ENCODE measurements at regions not wholly inside any gene's neighbourhood (a gene's known extent, or its start where the extent isn't known, plus 50 kb on each side); places are given as distances from the start of the nearest gene placed in this dataset.
"Not testable (repeated sequence)": the region's sequence is repeated elsewhere in the genome, so short reads cannot be mapped to it uniquely, and the experiment has no call there.

- not testable (repeated sequence) for H3K27ac ChIP-seq (ENCODE audit: low read length); H3K4me1 ChIP-seq (ENCODE audit: control insufficient read depth, insufficient read depth, low read length); H3K27me3 ChIP-seq (ENCODE audit: control insufficient read depth, insufficient read depth, low read length); H3K4me3 ChIP-seq (ENCODE audit: low read length); DNase-seq; H3K36me3 ChIP-seq (ENCODE audit: control insufficient read depth, insufficient read depth, low read length); H3K9me3 ChIP-seq (ENCODE audit: control insufficient read depth, low read depth, low read length)
- no CpG with 5 or more reads among the region's 14 CpGs for WGBS (ENCODE audit: insufficient coverage, low lambda C conversion rate)
These were observed 170.7 kb downstream of the UNC5CL start for GRCh38 chr6:40868089-40868865.

GRCh38 chr6:40867527-40867926 lies 171.5 kb downstream of the UNC5CL start:
- not testable (repeated sequence) for H3K9me3 ChIP-seq (ENCODE audit: control insufficient read depth, low read depth, low read length)

GRCh38 chr6:40865259-40865658 lies 173.8 kb downstream of the UNC5CL start:
- H3K4me3 ChIP-seq (ENCODE audit: low read length); H3K4me1 ChIP-seq (ENCODE audit: control insufficient read depth, insufficient read depth, low read length); H3K27ac ChIP-seq (ENCODE audit: low read length); H3K36me3 ChIP-seq (ENCODE audit: control insufficient read depth, insufficient read depth, low read length); H3K9me3 ChIP-seq (ENCODE audit: control insufficient read depth, low read depth, low read length); DNase-seq; H3K27me3 ChIP-seq (ENCODE audit: control insufficient read depth, insufficient read depth, low read length): not testable (repeated sequence)
- WGBS (ENCODE audit: insufficient coverage, low lambda C conversion rate), result no CpG with 5 or more reads among the region's 2 CpGs

More at GRCh38 chr6:40867527-40867926, 171.5 kb downstream of the UNC5CL start:
- DNase-seq; H3K36me3 ChIP-seq (ENCODE audit: control insufficient read depth, insufficient read depth, low read length); H3K4me1 ChIP-seq (ENCODE audit: control insufficient read depth, insufficient read depth, low read length); H3K27ac ChIP-seq (ENCODE audit: low read length); H3K27me3 ChIP-seq (ENCODE audit: control insufficient read depth, insufficient read depth, low read length); H3K4me3 ChIP-seq (ENCODE audit: low read length): not testable (repeated sequence)
- no CpG with 5 or more reads among the region's 9 CpGs for WGBS (ENCODE audit: insufficient coverage, low lambda C conversion rate)

GRCh38 chr6:40860443-40860842 lies 178.6 kb downstream of the UNC5CL start:
- Histone ChIP-seq H3K9me3 (ENCODE audit: control insufficient read depth, low read depth, low read length) (no peaks in the 10 kb centered on the region), H3K36me3 (ENCODE audit: control insufficient read depth, insufficient read depth, low read length) (no peaks in the 10 kb centered on the region), H3K27me3 (ENCODE audit: control insufficient read depth, insufficient read depth, low read length) (no peaks in the 10 kb centered on the region), H3K27ac (ENCODE audit: low read length) (no peak overlapping the region), H3K4me3 (ENCODE audit: low read length) (no peak overlapping the region), H3K4me1 (ENCODE audit: control insufficient read depth, insufficient read depth, low read length) (no peaks in the 10 kb centered on the region)
- DNase-seq, result no peak
- WGBS (ENCODE audit: insufficient coverage, low lambda C conversion rate), result 100% methylated on average over 1 of the region's 2 CpGs

- Histone ChIP-seq H3K9me3 (ENCODE audit: control insufficient read depth, low read depth, low read length) (no peaks in the 10 kb centered on the region), H3K4me1 (ENCODE audit: control insufficient read depth, insufficient read depth, low read length) (no peaks in the 10 kb centered on the region), H3K4me3 (ENCODE audit: low read length) (no peak overlapping the region), H3K27me3 (ENCODE audit: control insufficient read depth, insufficient read depth, low read length) (no peaks in the 10 kb centered on the region), H3K27ac (ENCODE audit: low read length) (no peak overlapping the region), H3K36me3 (ENCODE audit: control insufficient read depth, insufficient read depth, low read length) (no peaks in the 10 kb centered on the region)
- DNase-seq, result no peak
- WGBS (ENCODE audit: insufficient coverage, low lambda C conversion rate), result 100% methylated on average over 1 of the region's 2 CpGs
These were observed 182.8 kb downstream of the UNC5CL start for GRCh38 chr6:40856271-40856670.

- DNase-seq, result no peak
- H3K4me3 ChIP-seq (ENCODE audit: low read length), result no peak overlapping the region
- no peaks in the 10 kb centered on the region for H3K36me3 ChIP-seq (ENCODE audit: control insufficient read depth, insufficient read depth, low read length)
- H3K9me3 ChIP-seq (ENCODE audit: control insufficient read depth, low read depth, low read length), result no peaks in the 10 kb centered on the region
- H3K4me1 ChIP-seq (ENCODE audit: control insufficient read depth, insufficient read depth, low read length), result no peaks in the 10 kb centered on the region
- 60% methylated on average over 1 of the region's 10 CpGs for WGBS (ENCODE audit: insufficient coverage, low lambda C conversion rate)
- H3K27ac ChIP-seq (ENCODE audit: low read length), result no peak overlapping the region
- H3K27me3 ChIP-seq (ENCODE audit: control insufficient read depth, insufficient read depth, low read length), result no peaks in the 10 kb centered on the region
These were observed 183.7 kb downstream of the UNC5CL start for GRCh38 chr6:40855168-40855880.

GRCh38 chr6:40854592-40854991 lies 184.4 kb downstream of the UNC5CL start:
- Histone ChIP-seq H3K36me3 (ENCODE audit: control insufficient read depth, insufficient read depth, low read length) (no peaks in the 10 kb centered on the region), H3K27ac (ENCODE audit: low read length) (no peak overlapping the region), H3K9me3 (ENCODE audit: control insufficient read depth, low read depth, low read length) (no peaks in the 10 kb centered on the region), H3K4me3 (ENCODE audit: low read length) (no peak overlapping the region), H3K27me3 (ENCODE audit: control insufficient read depth, insufficient read depth, low read length) (no peaks in the 10 kb centered on the region), H3K4me1 (ENCODE audit: control insufficient read depth, insufficient read depth, low read length) (no peaks in the 10 kb centered on the region)
- DNase-seq, result no peak

- H3K27ac ChIP-seq (ENCODE audit: low read length), result no peak overlapping the region
- DNase-seq, result no peak
- H3K9me3 ChIP-seq (ENCODE audit: control insufficient read depth, low read depth, low read length), result no peaks in the 10 kb centered on the region
- no peaks in the 10 kb centered on the region for H3K36me3 ChIP-seq (ENCODE audit: control insufficient read depth, insufficient read depth, low read length)
- no peaks in the 10 kb centered on the region for H3K27me3 ChIP-seq (ENCODE audit: control insufficient read depth, insufficient read depth, low read length)
- no CpG with 5 or more reads among the region's 6 CpGs for WGBS (ENCODE audit: insufficient coverage, low lambda C conversion rate)
- H3K4me3 ChIP-seq (ENCODE audit: low read length), result no peak overlapping the region
- H3K4me1 ChIP-seq (ENCODE audit: control insufficient read depth, insufficient read depth, low read length), result no peaks in the 10 kb centered on the region
These were observed 186.1 kb downstream of the UNC5CL start for GRCh38 chr6:40852779-40853373.

- DNase-seq, result no peak
These were observed 189.5 kb downstream of the UNC5CL start for GRCh38 chr6:40849546-40849945.

GRCh38 chr6:40848868-40849514 lies 190.0 kb downstream of the UNC5CL start:
- no CpG with 5 or more reads among the region's 4 CpGs for WGBS (ENCODE audit: insufficient coverage, low lambda C conversion rate)

More at GRCh38 chr6:40849546-40849945, 189.5 kb downstream of the UNC5CL start:
- H3K27ac ChIP-seq (ENCODE audit: low read length), result no peak overlapping the region
- H3K9me3 ChIP-seq (ENCODE audit: control insufficient read depth, low read depth, low read length), result no peaks in the 10 kb centered on the region
- H3K4me3 ChIP-seq (ENCODE audit: low read length), result no peak overlapping the region
- no peaks in the 10 kb centered on the region for H3K27me3 ChIP-seq (ENCODE audit: control insufficient read depth, insufficient read depth, low read length)
- 83% methylated on average over 1 of the region's 3 CpGs for WGBS (ENCODE audit: insufficient coverage, low lambda C conversion rate)
- H3K4me1 ChIP-seq (ENCODE audit: control insufficient read depth, insufficient read depth, low read length), result no peaks in the 10 kb centered on the region
- H3K36me3 ChIP-seq (ENCODE audit: control insufficient read depth, insufficient read depth, low read length), result no peaks in the 10 kb centered on the region

More at GRCh38 chr6:40848868-40849514, 190.0 kb downstream of the UNC5CL start:
- H3K9me3 ChIP-seq (ENCODE audit: control insufficient read depth, low read depth, low read length), result no peaks in the 10 kb centered on the region
- no peaks in the 10 kb centered on the region for H3K36me3 ChIP-seq (ENCODE audit: control insufficient read depth, insufficient read depth, low read length)
- H3K27me3 ChIP-seq (ENCODE audit: control insufficient read depth, insufficient read depth, low read length), result no peaks in the 10 kb centered on the region
- H3K27ac ChIP-seq (ENCODE audit: low read length), result no peak overlapping the region
- DNase-seq, result no peak
- no peak overlapping the region for H3K4me3 ChIP-seq (ENCODE audit: low read length)
- no peaks in the 10 kb centered on the region for H3K4me1 ChIP-seq (ENCODE audit: control insufficient read depth, insufficient read depth, low read length)
